ENCODE measurements at regions not wholly inside any gene's neighbourhood (a gene's known extent, or its start where the extent isn't known, plus 50 kb on each side); places are given as distances from the start of the nearest gene placed in this dataset.

- no peak for TF ChIP-seq ZFX (IDR thresholded peaks at IDR 0.05; ENCODE audit: borderline replicate concordance)
- TF ChIP-seq CTCF (IDR thresholded peaks at IDR 0.05), result no peak
- H3K27ac ChIP-seq, result no peak overlapping the region
Observed at GRCh38 chr5:133847301-133847700, 121.1 kb downstream of the C5orf15 start.

- H3K27ac ChIP-seq, result no peak overlapping the region
- TF ChIP-seq CTCF (IDR thresholded peaks at IDR 0.05), result no peak
- TF ChIP-seq ZFX (IDR thresholded peaks at IDR 0.05; ENCODE audit: borderline replicate concordance), result no peak
Observed at GRCh38 chr5:133846478-133847226, 121.8 kb downstream of the C5orf15 start.

- TF ChIP-seq ZFX (IDR thresholded peaks at IDR 0.05; ENCODE audit: borderline replicate concordance) (no peak), CTCF (IDR thresholded peaks at IDR 0.05) (no peak)
- H3K27ac ChIP-seq, result no peak overlapping the region
Observed at GRCh38 chr5:133845271-133845670, 123.2 kb downstream of the C5orf15 start.

- no peak overlapping the region for H3K27ac ChIP-seq
- TF ChIP-seq CTCF (IDR thresholded peaks at IDR 0.05) (no peak), ZFX (IDR thresholded peaks at IDR 0.05; ENCODE audit: borderline replicate concordance) (no peak)
Observed at GRCh38 chr5:133844836-133845235, 123.6 kb downstream of the C5orf15 start.

GRCh38 chr5:133843911-133844310, 124.5 kb downstream of the C5orf15 start:
- H3K27ac ChIP-seq, result no peak overlapping the region

GRCh38 chr5:133842846-133843611, 125.4 kb downstream of the C5orf15 start:
- no peak for TF ChIP-seq ZFX (IDR thresholded peaks at IDR 0.05; ENCODE audit: borderline replicate concordance)
- TF ChIP-seq CTCF (IDR thresholded peaks at IDR 0.05), result no peak

More at GRCh38 chr5:133843911-133844310, 124.5 kb downstream of the C5orf15 start:
- TF ChIP-seq ZFX (IDR thresholded peaks at IDR 0.05; ENCODE audit: borderline replicate concordance) (no peak), CTCF (IDR thresholded peaks at IDR 0.05) (no peak)

More at GRCh38 chr5:133842846-133843611, 125.4 kb downstream of the C5orf15 start:
- no peak overlapping the region for H3K27ac ChIP-seq
